ENCODE measurements at regions not wholly inside any gene's neighbourhood (a gene's known extent, or its start where the extent isn't known, plus 50 kb on each side); places are given as distances from the start of the nearest gene placed in this dataset.

GRCh38 chr10:43944381-43945093 is 295.9 kb upstream of the ZNF32 start:
- peak in 1 of 6 donors; percentile 34 for DNase-seq (ENCODE audit: low read depth in 4 of 6, low spot score in 6 of 6)
- 100% methylated on average over 1 of the region's 5 CpGs for WGBS (ENCODE audit: insufficient coverage)
- H3K4me3 ChIP-seq (ENCODE audit: low read depth, low read length), result no peak overlapping the region
- H3K36me3 ChIP-seq (ENCODE audit: control insufficient read depth, insufficient read depth, low read length), result no peaks in the 10 kb centered on the region
- H3K9me3 ChIP-seq (ENCODE audit: control insufficient read depth, insufficient read depth, low read length), result no peaks in the 10 kb centered on the region
- H3K27ac ChIP-seq (ENCODE audit: low read depth, low read length), result no peak overlapping the region
- H3K27me3 ChIP-seq (ENCODE audit: control insufficient read depth, insufficient read depth, low read length), result no peaks in the 10 kb centered on the region
- H3K4me1 ChIP-seq (ENCODE audit: control insufficient read depth, insufficient read depth, low read length), result peaks cover 19% of the 10 kb centered on the region

GRCh38 chr10:43943818-43944360 is 295.2 kb upstream of the ZNF32 start:
- Histone ChIP-seq H3K4me3 (ENCODE audit: low read depth, low read length) (no peak overlapping the region), H3K27ac (ENCODE audit: low read depth, low read length) (no peak overlapping the region), H3K27me3 (ENCODE audit: control insufficient read depth, insufficient read depth, low read length) (no peaks in the 10 kb centered on the region), H3K4me1 (ENCODE audit: control insufficient read depth, insufficient read depth, low read length) (peaks cover 19% of the 10 kb centered on the region), H3K9me3 (ENCODE audit: control insufficient read depth, insufficient read depth, low read length) (no peaks in the 10 kb centered on the region), H3K36me3 (ENCODE audit: control insufficient read depth, insufficient read depth, low read length) (no peaks in the 10 kb centered on the region)
- no peak for DNase-seq (ENCODE audit: low read depth in 4 of 6, low spot score in 6 of 6)
- 83% methylated on average over 9 of the region's 9 CpGs for WGBS (ENCODE audit: insufficient coverage)

GRCh38 chr10:43943119-43943817 is 294.6 kb upstream of the ZNF32 start:
- 82% methylated on average over 8 of the region's 15 CpGs for WGBS (ENCODE audit: insufficient coverage)
- H3K36me3 ChIP-seq (ENCODE audit: control insufficient read depth, insufficient read depth, low read length), result no peaks in the 10 kb centered on the region
- peaks cover 19% of the 10 kb centered on the region for H3K4me1 ChIP-seq (ENCODE audit: control insufficient read depth, insufficient read depth, low read length)
- H3K27me3 ChIP-seq (ENCODE audit: control insufficient read depth, insufficient read depth, low read length), result no peaks in the 10 kb centered on the region
- H3K27ac ChIP-seq (ENCODE audit: low read depth, low read length), result no peak overlapping the region
- H3K4me3 ChIP-seq (ENCODE audit: low read depth, low read length), result no peak overlapping the region
- DNase-seq (ENCODE audit: low read depth in 4 of 6, low spot score in 6 of 6), result no peak
- H3K9me3 ChIP-seq (ENCODE audit: control insufficient read depth, insufficient read depth, low read length), result no peaks in the 10 kb centered on the region

GRCh38 chr10:43942096-43942850 is 293.6 kb upstream of the ZNF32 start:
- Histone ChIP-seq H3K4me1 (ENCODE audit: control insufficient read depth, insufficient read depth, low read length) (peaks cover 19% of the 10 kb centered on the region), H3K9me3 (ENCODE audit: control insufficient read depth, insufficient read depth, low read length) (no peaks in the 10 kb centered on the region), H3K36me3 (ENCODE audit: control insufficient read depth, insufficient read depth, low read length) (no peaks in the 10 kb centered on the region), H3K27ac (ENCODE audit: low read depth, low read length) (no peak overlapping the region), H3K27me3 (ENCODE audit: control insufficient read depth, insufficient read depth, low read length) (no peaks in the 10 kb centered on the region), H3K4me3 (ENCODE audit: low read depth, low read length) (no peak overlapping the region)
- DNase-seq (ENCODE audit: low read depth in 4 of 6, low spot score in 6 of 6), result peak in 2 of 6 donors; percentile 34 to 36
- 58% methylated on average over 10 of the region's 10 CpGs for WGBS (ENCODE audit: insufficient coverage)

GRCh38 chr10:43940898-43941837 is 292.5 kb upstream of the ZNF32 start:
- no peak overlapping the region for H3K27ac ChIP-seq (ENCODE audit: low read depth, low read length)
- 64% methylated on average over 1 of the region's 4 CpGs for WGBS (ENCODE audit: insufficient coverage)
- peak in 2 of 6 donors; percentile 34 to 53 for DNase-seq (ENCODE audit: low read depth in 4 of 6, low spot score in 6 of 6)

GRCh38 chr10:43939939-43940820 is 291.5 kb upstream of the ZNF32 start:
- H3K27ac ChIP-seq (ENCODE audit: low read depth, low read length), result no peak overlapping the region
- peaks cover 2% of the 10 kb centered on the region for H3K9me3 ChIP-seq (ENCODE audit: control insufficient read depth, insufficient read depth, low read length)
- no peaks in the 10 kb centered on the region for H3K36me3 ChIP-seq (ENCODE audit: control insufficient read depth, insufficient read depth, low read length)
- 55% methylated on average over 9 of the region's 10 CpGs for WGBS (ENCODE audit: insufficient coverage)
- H3K4me1 ChIP-seq (ENCODE audit: control insufficient read depth, insufficient read depth, low read length), result peaks cover 19% of the 10 kb centered on the region
- H3K4me3 ChIP-seq (ENCODE audit: low read depth, low read length), result no peak overlapping the region
- H3K27me3 ChIP-seq (ENCODE audit: control insufficient read depth, insufficient read depth, low read length), result no peaks in the 10 kb centered on the region
- DNase-seq (ENCODE audit: low read depth in 4 of 6, low spot score in 6 of 6), result peak in 2 of 6 donors; percentile 74 to 81

More at GRCh38 chr10:43940898-43941837, 292.5 kb upstream of the ZNF32 start:
- H3K4me3 ChIP-seq (ENCODE audit: low read depth, low read length), result no peak overlapping the region
- H3K4me1 ChIP-seq (ENCODE audit: control insufficient read depth, insufficient read depth, low read length), result peaks cover 19% of the 10 kb centered on the region
- H3K36me3 ChIP-seq (ENCODE audit: control insufficient read depth, insufficient read depth, low read length), result no peaks in the 10 kb centered on the region
- H3K27me3 ChIP-seq (ENCODE audit: control insufficient read depth, insufficient read depth, low read length), result no peaks in the 10 kb centered on the region
- H3K9me3 ChIP-seq (ENCODE audit: control insufficient read depth, insufficient read depth, low read length), result peaks cover 2% of the 10 kb centered on the region

- Histone ChIP-seq H3K36me3 (ENCODE audit: control insufficient read depth, insufficient read depth, low read length) (no peaks in the 10 kb centered on the region), H3K27ac (ENCODE audit: low read depth, low read length) (no peak overlapping the region), H3K9me3 (ENCODE audit: control insufficient read depth, insufficient read depth, low read length) (peaks cover 2% of the 10 kb centered on the region), H3K27me3 (ENCODE audit: control insufficient read depth, insufficient read depth, low read length) (no peaks in the 10 kb centered on the region), H3K4me3 (ENCODE audit: low read depth, low read length) (no peak overlapping the region), H3K4me1 (ENCODE audit: control insufficient read depth, insufficient read depth, low read length) (peaks cover 19% of the 10 kb centered on the region)
- WGBS (ENCODE audit: insufficient coverage), result 81% methylated on average over 6 of the region's 6 CpGs
- DNase-seq (ENCODE audit: low read depth in 4 of 6, low spot score in 6 of 6), result no peak
Observed at GRCh38 chr10:43939389-43939938, 290.8 kb upstream of the ZNF32 start.

GRCh38 chr10:43938810-43939209 is 290.1 kb upstream of the ZNF32 start:
- WGBS (ENCODE audit: insufficient coverage), result 90% methylated on average over 6 of the region's 8 CpGs
- peaks cover 16% of the 10 kb centered on the region for H3K4me1 ChIP-seq (ENCODE audit: control insufficient read depth, insufficient read depth, low read length)
- no peak overlapping the region for H3K4me3 ChIP-seq (ENCODE audit: low read depth, low read length)
- H3K27me3 ChIP-seq (ENCODE audit: control insufficient read depth, insufficient read depth, low read length), result no peaks in the 10 kb centered on the region
- no peak for DNase-seq (ENCODE audit: low read depth in 4 of 6, low spot score in 6 of 6)
- H3K27ac ChIP-seq (ENCODE audit: low read depth, low read length), result no peak overlapping the region
- H3K9me3 ChIP-seq (ENCODE audit: control insufficient read depth, insufficient read depth, low read length), result peaks cover 3% of the 10 kb centered on the region
- no peaks in the 10 kb centered on the region for H3K36me3 ChIP-seq (ENCODE audit: control insufficient read depth, insufficient read depth, low read length)

Measured in spinal cord (tissue), 9 donors.